ENCODE measurements at regions not wholly inside any gene's neighbourhood (a gene's known extent, or its start where the extent isn't known, plus 50 kb on each side); places are given as distances from the start of the nearest gene placed in this dataset.

DNA sequence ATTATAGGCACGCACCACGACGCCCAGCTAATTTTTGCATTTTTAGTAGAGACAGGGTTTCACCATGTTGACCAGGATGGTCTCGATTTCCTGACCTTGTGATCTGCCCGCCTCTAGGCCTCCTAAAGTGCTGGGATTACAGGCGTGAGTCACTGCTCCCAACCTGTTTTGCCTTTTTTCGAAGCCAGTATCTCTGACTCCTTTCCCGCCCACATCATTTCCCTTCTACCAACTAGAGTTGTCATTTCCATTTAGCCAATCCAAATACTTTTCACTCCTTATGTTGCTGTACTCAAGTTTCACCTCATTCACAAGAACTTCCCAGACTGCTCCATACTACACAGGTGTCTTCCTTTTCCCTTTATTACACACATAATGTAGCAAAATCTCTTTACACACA, 502.6 kb upstream of the CDH6 start:
- no peaks in the 10 kb centered on the region for H3K27me3 ChIP-seq (ENCODE audit: low read length)
- no peaks in the 10 kb centered on the region for H3K9me2 ChIP-seq (replicated peaks; ENCODE audit: insufficient read depth, low read length)
- no peaks in the 10 kb centered on the region for H3K36me3 ChIP-seq (ENCODE audit: insufficient read depth, low read length)
- H2AFZ ChIP-seq (ENCODE audit: low read length), result no peak overlapping the region
- no peaks in the 10 kb centered on the region for H3K4me1 ChIP-seq (ENCODE audit: low read length)
- no peak overlapping the region for H3K4me2 ChIP-seq (ENCODE audit: low read depth, low read length, poor library complexity, severe bottlenecking)
- H3K79me2 ChIP-seq (ENCODE audit: low read length), result no peaks in the 10 kb centered on the region
- no peak overlapping the region for H3K27ac ChIP-seq (ENCODE audit: low read length)
- no peaks in the 10 kb centered on the region for H4K20me1 ChIP-seq (ENCODE audit: insufficient read depth, low read depth, low read length)
- no peak overlapping the region for H3K4me3 ChIP-seq (ENCODE audit: low read length)
- no peak for DNase-seq
- no peak overlapping the region for H3K9ac ChIP-seq (ENCODE audit: low read length)
- peaks cover 11% of the 10 kb centered on the region for H3K9me3 ChIP-seq (ENCODE audit: low read length)

DNA sequence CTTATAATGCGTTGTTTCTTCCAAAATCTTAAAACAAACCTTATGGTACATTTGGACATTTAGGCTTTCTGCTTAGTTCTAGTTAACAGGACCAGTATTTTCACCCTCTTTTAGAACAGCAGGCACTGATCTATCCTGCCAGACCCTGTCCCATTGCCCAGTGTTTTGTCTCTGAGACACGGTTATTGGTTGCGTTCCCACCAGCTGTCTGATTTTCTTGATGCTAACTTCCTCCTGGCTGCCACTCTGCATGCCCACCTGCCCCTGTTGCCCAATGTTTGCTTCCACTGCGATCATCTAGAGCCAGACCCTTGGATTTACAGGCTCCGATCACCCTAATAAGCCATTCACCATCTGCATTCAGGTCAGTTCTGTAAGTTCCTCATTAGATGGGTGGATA, 506.0 kb upstream of the CDH6 start:
- Histone ChIP-seq H3K4me2 (ENCODE audit: low read depth, low read length, poor library complexity, severe bottlenecking) (no peak overlapping the region), H3K9me2 (replicated peaks; ENCODE audit: insufficient read depth, low read length) (no peaks in the 10 kb centered on the region), H3K27me3 (ENCODE audit: low read length) (no peaks in the 10 kb centered on the region), H3K4me1 (ENCODE audit: low read length) (no peaks in the 10 kb centered on the region), H3K79me2 (ENCODE audit: low read length) (no peaks in the 10 kb centered on the region), H3K9ac (ENCODE audit: low read length) (no peak overlapping the region), H3K27ac (ENCODE audit: low read length) (no peak overlapping the region), H4K20me1 (ENCODE audit: insufficient read depth, low read depth, low read length) (no peaks in the 10 kb centered on the region), H3K36me3 (ENCODE audit: insufficient read depth, low read length) (no peaks in the 10 kb centered on the region), H2AFZ (ENCODE audit: low read length) (no peak overlapping the region), H3K4me3 (ENCODE audit: low read length) (no peak overlapping the region), H3K9me3 (ENCODE audit: low read length) (peaks cover 4% of the 10 kb centered on the region; the same call in 1 of the 2 replicates)
- DNase-seq, result no peak

DNA sequence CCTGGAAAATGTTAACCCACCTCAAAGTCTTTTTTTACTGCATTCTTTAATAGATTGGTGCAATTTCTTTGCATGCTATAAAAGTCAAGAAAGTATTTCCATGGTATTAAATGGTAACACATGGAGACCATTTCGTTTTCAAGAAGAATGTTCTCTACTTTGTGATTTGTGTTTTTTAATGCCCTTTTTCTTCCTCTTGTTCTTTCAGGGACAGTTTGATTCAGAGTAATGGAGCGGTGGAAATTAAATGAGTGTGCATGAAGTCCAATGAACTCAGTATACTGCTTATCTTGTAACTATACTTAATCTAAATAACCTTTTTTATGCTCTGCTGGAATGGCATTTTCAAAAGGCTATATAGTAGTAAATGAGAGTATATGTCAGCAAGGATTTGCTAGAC, 507.0 kb upstream of the CDH6 start:
- no peaks in the 10 kb centered on the region for H3K79me2 ChIP-seq (ENCODE audit: low read length)
- no peak overlapping the region for H3K27ac ChIP-seq (ENCODE audit: low read length)
- no peak overlapping the region for H3K4me2 ChIP-seq (ENCODE audit: low read depth, low read length, poor library complexity, severe bottlenecking)
- no peaks in the 10 kb centered on the region for H3K4me1 ChIP-seq (ENCODE audit: low read length)
- no peaks in the 10 kb centered on the region for H3K27me3 ChIP-seq (ENCODE audit: low read length)
- H3K9me3 ChIP-seq (ENCODE audit: low read length), result peaks cover 11% of the 10 kb centered on the region; the same call in 1 of the 2 replicates
- H3K9ac ChIP-seq (ENCODE audit: low read length), result no peak overlapping the region
- H3K9me2 ChIP-seq (replicated peaks; ENCODE audit: insufficient read depth, low read length), result no peaks in the 10 kb centered on the region
- H4K20me1 ChIP-seq (ENCODE audit: insufficient read depth, low read depth, low read length), result no peaks in the 10 kb centered on the region
- DNase-seq, result no peak
- H3K4me3 ChIP-seq (ENCODE audit: low read length), result no peak overlapping the region
- H2AFZ ChIP-seq (ENCODE audit: low read length), result no peak overlapping the region
- no peaks in the 10 kb centered on the region for H3K36me3 ChIP-seq (ENCODE audit: insufficient read depth, low read length)

DNA sequence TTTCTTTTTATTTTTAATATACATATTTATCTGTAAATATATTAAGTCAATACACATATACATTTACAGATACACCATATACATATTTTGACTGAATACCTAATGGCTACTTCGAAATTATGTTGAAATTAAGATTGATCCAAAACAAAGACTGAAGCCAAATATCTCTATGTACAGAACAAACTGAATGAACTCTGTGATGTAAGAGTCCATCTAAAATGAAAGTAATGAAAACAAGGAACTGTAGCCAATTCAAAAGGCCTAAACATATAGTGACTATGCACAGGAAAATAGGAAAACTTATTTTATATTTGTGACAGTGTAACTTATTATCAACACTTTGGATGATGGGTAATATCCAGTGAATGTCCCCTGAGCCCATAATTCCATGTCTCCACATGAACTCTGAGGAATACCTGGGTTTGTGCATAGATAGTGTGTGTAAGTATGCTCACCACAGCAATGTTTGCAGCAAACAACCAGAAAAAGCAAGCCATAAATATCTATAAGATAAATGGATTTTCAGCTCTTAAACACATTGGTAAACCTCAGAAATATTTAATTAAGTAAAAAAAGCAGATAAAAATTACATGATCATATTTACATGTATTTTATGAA, 517.2 kb upstream of the CDH6 start:
- Histone ChIP-seq H3K36me3 (ENCODE audit: insufficient read depth, low read length) (no peaks in the 10 kb centered on the region), H3K4me3 (ENCODE audit: low read length) (no peak overlapping the region), H2AFZ (ENCODE audit: low read length) (no peak overlapping the region), H3K9me3 (ENCODE audit: low read length) (peaks cover 3% of the 10 kb centered on the region; the same call in 1 of the 2 replicates), H3K4me1 (ENCODE audit: low read length) (no peaks in the 10 kb centered on the region), H4K20me1 (ENCODE audit: insufficient read depth, low read depth, low read length) (no peaks in the 10 kb centered on the region), H3K9me2 (replicated peaks; ENCODE audit: insufficient read depth, low read length) (no peaks in the 10 kb centered on the region), H3K79me2 (ENCODE audit: low read length) (no peaks in the 10 kb centered on the region), H3K9ac (ENCODE audit: low read length) (no peak overlapping the region), H3K27me3 (ENCODE audit: low read length) (no peaks in the 10 kb centered on the region), H3K4me2 (ENCODE audit: low read depth, low read length, poor library complexity, severe bottlenecking) (no peak overlapping the region), H3K27ac (ENCODE audit: low read length) (no peak overlapping the region)
- DNase-seq, result no peak

DNA sequence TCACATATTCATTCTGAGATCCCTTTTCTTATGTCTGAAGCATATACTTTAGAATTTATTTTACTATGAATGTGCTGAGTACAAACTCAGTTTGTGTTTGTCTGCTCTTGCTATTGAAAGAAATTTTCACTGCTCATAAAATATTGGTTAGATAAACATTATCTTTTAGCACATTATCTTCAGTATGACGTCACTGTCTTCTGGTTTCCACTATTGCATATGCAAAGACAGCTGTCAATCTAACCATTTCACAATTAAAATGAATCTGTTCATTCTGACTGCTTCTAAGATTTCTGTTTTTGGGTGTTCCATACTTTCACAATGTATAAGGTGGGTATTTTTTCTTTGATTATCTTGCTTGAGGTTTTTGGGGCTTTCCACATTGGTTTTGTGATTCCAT, 526.2 kb upstream of the CDH6 start:
- Histone ChIP-seq H3K36me3 (ENCODE audit: insufficient read depth, low read length) (no peaks in the 10 kb centered on the region), H3K27me3 (ENCODE audit: low read length) (no peaks in the 10 kb centered on the region), H3K9ac (ENCODE audit: low read length) (no peak overlapping the region), H3K9me2 (replicated peaks; ENCODE audit: insufficient read depth, low read length) (no peaks in the 10 kb centered on the region; the same call in 1 of the 2 replicates), H4K20me1 (ENCODE audit: insufficient read depth, low read depth, low read length) (no peaks in the 10 kb centered on the region), H3K79me2 (ENCODE audit: low read length) (no peaks in the 10 kb centered on the region), H3K27ac (ENCODE audit: low read length) (no peak overlapping the region), H3K4me2 (ENCODE audit: low read depth, low read length, poor library complexity, severe bottlenecking) (no peak overlapping the region), H3K9me3 (ENCODE audit: low read length) (0 out of 2 replicates have a peak, but pooled peaks cover 6% of the 10 kb centered on the region), H2AFZ (ENCODE audit: low read length) (no peak overlapping the region), H3K4me1 (ENCODE audit: low read length) (no peaks in the 10 kb centered on the region), H3K4me3 (ENCODE audit: low read length) (no peak overlapping the region)
- no peak for DNase-seq

DNA sequence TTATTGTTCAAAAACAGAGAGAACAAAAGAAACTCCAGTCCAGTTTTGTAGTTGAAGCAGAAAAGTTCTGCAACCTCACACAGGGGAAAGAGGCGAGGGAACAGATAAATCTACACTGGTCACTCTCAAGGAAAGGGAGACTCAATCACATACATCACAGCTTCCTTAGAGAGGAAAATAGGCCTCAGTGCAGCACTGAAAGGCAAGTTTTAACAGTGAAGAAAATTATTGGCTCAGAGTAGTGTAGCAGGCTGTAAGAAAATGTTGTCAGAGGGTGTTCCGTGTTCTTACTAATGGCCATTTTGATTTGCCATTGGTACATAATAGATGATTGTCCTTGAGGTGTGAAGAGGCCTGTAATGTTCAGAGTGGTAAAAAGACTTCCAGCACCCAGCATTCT, 530.0 kb upstream of the CDH6 start:
- H3K4me2 ChIP-seq (ENCODE audit: low read depth, low read length, poor library complexity, severe bottlenecking), result no peak overlapping the region
- no peak overlapping the region for H2AFZ ChIP-seq (ENCODE audit: low read length)
- H3K79me2 ChIP-seq (ENCODE audit: low read length), result no peaks in the 10 kb centered on the region
- H3K4me1 ChIP-seq (ENCODE audit: low read length), result no peaks in the 10 kb centered on the region
- no peaks in the 10 kb centered on the region for H4K20me1 ChIP-seq (ENCODE audit: insufficient read depth, low read depth, low read length)
- no peak overlapping the region for H3K9ac ChIP-seq (ENCODE audit: low read length)
- H3K27me3 ChIP-seq (ENCODE audit: low read length), result no peaks in the 10 kb centered on the region
- H3K9me3 ChIP-seq (ENCODE audit: low read length), result 0 out of 2 replicates have a peak, but pooled peaks cover 10% of the 10 kb centered on the region
- no peaks in the 10 kb centered on the region for H3K36me3 ChIP-seq (ENCODE audit: insufficient read depth, low read length)
- no peak overlapping the region for H3K4me3 ChIP-seq (ENCODE audit: low read length)
- no peak overlapping the region for H3K27ac ChIP-seq (ENCODE audit: low read length)
- DNase-seq, result no peak
- no peaks in the 10 kb centered on the region; the same call in 1 of the 2 replicates for H3K9me2 ChIP-seq (replicated peaks; ENCODE audit: insufficient read depth, low read length)

DNA sequence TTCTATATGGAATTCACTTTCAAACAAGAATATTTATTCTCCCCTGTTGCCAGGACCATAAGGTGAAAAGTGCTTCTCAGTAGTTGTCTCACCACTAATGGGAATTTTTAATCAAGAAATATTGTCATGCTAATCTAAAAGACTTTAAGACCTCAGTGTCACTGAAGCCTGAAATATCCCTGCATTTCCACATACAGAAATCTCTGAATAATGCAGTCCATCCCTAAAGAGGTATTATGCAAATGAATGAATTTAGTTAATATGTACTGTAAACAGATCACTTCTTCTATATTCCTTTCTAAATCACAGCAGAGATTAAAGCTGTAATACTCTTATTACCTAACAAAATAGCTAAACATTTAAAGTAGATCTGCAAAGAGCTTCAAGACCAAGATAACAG, 531.1 kb upstream of the CDH6 start:
- Histone ChIP-seq H2AFZ (ENCODE audit: low read length) (no peak overlapping the region), H3K4me3 (ENCODE audit: low read length) (no peak overlapping the region), H3K27ac (ENCODE audit: low read length) (no peak overlapping the region), H3K9me3 (ENCODE audit: low read length) (0 out of 2 replicates have a peak, but pooled peaks cover 7% of the 10 kb centered on the region), H3K4me1 (ENCODE audit: low read length) (no peaks in the 10 kb centered on the region), H3K27me3 (ENCODE audit: low read length) (no peaks in the 10 kb centered on the region), H3K36me3 (ENCODE audit: insufficient read depth, low read length) (no peaks in the 10 kb centered on the region), H4K20me1 (ENCODE audit: insufficient read depth, low read depth, low read length) (no peaks in the 10 kb centered on the region), H3K9me2 (replicated peaks; ENCODE audit: insufficient read depth, low read length) (no peaks in the 10 kb centered on the region; the same call in 1 of the 2 replicates), H3K9ac (ENCODE audit: low read length) (no peak overlapping the region), H3K4me2 (ENCODE audit: low read depth, low read length, poor library complexity, severe bottlenecking) (no peak overlapping the region), H3K79me2 (ENCODE audit: low read length) (no peaks in the 10 kb centered on the region)
- DNase-seq, result no peak

DNA sequence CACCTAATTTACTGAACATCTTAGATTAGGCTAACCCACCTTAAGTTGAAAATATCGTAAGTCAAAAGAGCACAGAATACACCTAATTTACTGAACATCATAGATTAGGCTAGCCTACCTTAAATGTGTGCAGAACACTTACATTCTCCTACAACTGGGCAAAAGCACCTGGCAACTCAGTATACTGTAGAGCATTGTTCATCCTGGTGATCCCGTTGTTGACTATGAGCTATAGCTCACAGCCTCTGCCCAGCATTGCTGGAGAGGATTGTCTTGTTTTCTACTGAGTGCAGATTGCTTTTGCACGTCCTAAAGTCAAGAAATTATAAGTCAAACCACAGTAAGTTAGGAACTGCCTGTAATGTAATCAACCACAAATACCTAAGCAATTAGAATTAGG, 531.8 kb upstream of the CDH6 start:
- H3K9me2 ChIP-seq (replicated peaks; ENCODE audit: insufficient read depth, low read length), result no peaks in the 10 kb centered on the region; the same call in 1 of the 2 replicates
- H3K4me3 ChIP-seq (ENCODE audit: low read length), result no peak overlapping the region
- H3K9me3 ChIP-seq (ENCODE audit: low read length), result 0 out of 2 replicates have a peak, but pooled peaks cover 7% of the 10 kb centered on the region

More for the DNA sequence above, 531.8 kb upstream of the CDH6 start:
- no peaks in the 10 kb centered on the region for H3K79me2 ChIP-seq (ENCODE audit: low read length)
- no peak overlapping the region for H3K9ac ChIP-seq (ENCODE audit: low read length)
- H4K20me1 ChIP-seq (ENCODE audit: insufficient read depth, low read depth, low read length), result no peaks in the 10 kb centered on the region
- H3K36me3 ChIP-seq (ENCODE audit: insufficient read depth, low read length), result no peaks in the 10 kb centered on the region
- H3K27ac ChIP-seq (ENCODE audit: low read length), result no peak overlapping the region
- no peaks in the 10 kb centered on the region for H3K27me3 ChIP-seq (ENCODE audit: low read length)
- no peak overlapping the region for H2AFZ ChIP-seq (ENCODE audit: low read length)
- no peaks in the 10 kb centered on the region for H3K4me1 ChIP-seq (ENCODE audit: low read length)
- DNase-seq, result no peak
- H3K4me2 ChIP-seq (ENCODE audit: low read depth, low read length, poor library complexity, severe bottlenecking), result no peak overlapping the region

Measured in Karpas-422 (cell line).